Body of pancreas (tissue), 4 donors: ENCODE measurements at regions not wholly inside any gene's neighbourhood (a gene's known extent, or its start where the extent isn't known, plus 50 kb on each side); places are given as distances from the start of the nearest gene placed in this dataset.

Experiments
- CTCF ChIP-seq, 7 experiments: fragments of 450-650 bp in 4 of 7; fragments of 200-600 bp in 3 of 7; sonication (generic) in 3 of 7; IDR thresholded peaks; one replicate each; pipeline ENCODE4 v1.5.1; 2016 to 2019; ENCODE audit warnings: antibody characterized with exemption in 7 of 7
- POLR2A ChIP-seq, 3 donors: fragments of 450-650 bp; IDR thresholded peaks; one replicate each; pipeline ENCODE4 v1.6.1; 2016; ENCODE audit warnings: antibody characterized with exemption in 3 of 3, mild to moderate bottlenecking in 2 of 3

DNA sequence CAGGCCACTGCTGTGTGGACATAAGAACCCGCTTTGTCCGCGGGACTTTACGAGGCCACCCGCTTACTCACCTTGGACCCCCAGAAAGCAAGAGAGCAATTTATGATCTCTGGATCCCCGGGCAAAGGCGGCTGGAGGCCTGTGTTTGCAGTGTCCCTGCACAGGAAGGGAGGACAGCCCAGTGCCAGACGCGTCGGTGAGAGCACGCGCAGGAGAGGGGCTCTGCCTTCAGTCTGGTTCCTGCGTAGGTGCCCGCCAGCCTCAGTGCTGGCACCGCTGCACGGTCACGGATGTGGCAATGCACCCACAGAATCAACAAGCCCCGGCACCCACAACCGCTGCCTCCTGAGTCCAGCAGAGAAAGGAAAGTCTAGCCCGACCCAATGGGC is 248.4 kb downstream of the C16orf95 start:
- no peak for TF ChIP-seq POLR2A (IDR thresholded peaks at IDR 0.05)
- no peak for TF ChIP-seq CTCF (IDR thresholded peaks at IDR 0.05)
